GM19372 (cell line): ENCODE measurements at regions not wholly inside any gene's neighbourhood (a gene's known extent, or its start where the extent isn't known, plus 50 kb on each side); places are given as distances from the start of the nearest gene placed in this dataset.

Experiments used
- ATAC-seq: cut with Tn5 transposase; IDR thresholded peaks from one replicate; pipeline ENCODE4 v1.9.1; 2021; ENCODE audit warnings: mild to moderate bottlenecking, low read depth, moderate library complexity; ENCODE audit not compliant: unreplicated experiment

- no peak for ATAC-seq
Observed at GRCh38 chr13:30034458-30034795, 184.0 kb upstream of the UBL3 start.

- no peak for ATAC-seq
Observed at GRCh38 chr13:30033681-30034457, 183.5 kb upstream of the UBL3 start.

- ATAC-seq, result no peak
Observed at GRCh38 chr13:30032263-30032662, 181.8 kb upstream of the UBL3 start.

GRCh38 chr13:30031488-30031887, 181.1 kb upstream of the UBL3 start:
- ATAC-seq, result no peak

- no peak for ATAC-seq
Observed at GRCh38 chr13:30030141-30030750, 179.8 kb upstream of the UBL3 start.

GRCh38 chr13:30027569-30028455, 177.4 kb upstream of the UBL3 start:
- no peak for ATAC-seq

- ATAC-seq, result no peak
Observed at GRCh38 chr13:30026909-30027308, 176.5 kb upstream of the UBL3 start.

- no peak for ATAC-seq
Observed at GRCh38 chr13:30026093-30026492, 175.7 kb upstream of the UBL3 start.

GRCh38 chr13:30025351-30025750, 174.9 kb upstream of the UBL3 start:
- ATAC-seq, result no peak

GRCh38 chr13:30024125-30024865, 173.9 kb upstream of the UBL3 start:
- no peak for ATAC-seq

- ATAC-seq, result no peak
Observed at GRCh38 chr13:30023196-30023895, 172.9 kb upstream of the UBL3 start.

- ATAC-seq, result no peak
Observed at GRCh38 chr13:30022796-30023195, 172.4 kb upstream of the UBL3 start.

- ATAC-seq, result no peak
Observed at GRCh38 chr13:30022256-30022655, 171.8 kb upstream of the UBL3 start.

GRCh38 chr13:30021611-30022010, 171.2 kb upstream of the UBL3 start:
- no peak for ATAC-seq

- ATAC-seq, result no peak
Observed at GRCh38 chr13:30020726-30021312, 170.4 kb upstream of the UBL3 start.

- no peak for ATAC-seq
Observed at GRCh38 chr13:30019648-30020626, 169.5 kb upstream of the UBL3 start.

GRCh38 chr13:30017880-30018279, 167.5 kb upstream of the UBL3 start:
- no peak for ATAC-seq

- ATAC-seq, result no peak
Observed at GRCh38 chr13:30016398-30016797, 166.0 kb upstream of the UBL3 start.

- no peak for ATAC-seq
Observed at GRCh38 chr13:30009411-30009810, 159.0 kb upstream of the UBL3 start.
